NCI-H774 (cell line): ENCODE measurements at regions not wholly inside any gene's neighbourhood (a gene's known extent, or its start where the extent isn't known, plus 50 kb on each side); places are given as distances from the start of the nearest gene placed in this dataset.
"Not testable (repeated sequence)": the region's sequence is repeated elsewhere in the genome, so short reads cannot be mapped to it uniquely, and the experiment has no call there.

Experiments used
- DNase-seq: peaks from one replicate; lab custom pipeline; 2025; lab: John Stamatoyannopoulos, UW

- DNase-seq = no peak
Observed at GRCh38 chr4:1589098-1589497, 95.0 kb downstream of the FAM53A start.

DNA sequence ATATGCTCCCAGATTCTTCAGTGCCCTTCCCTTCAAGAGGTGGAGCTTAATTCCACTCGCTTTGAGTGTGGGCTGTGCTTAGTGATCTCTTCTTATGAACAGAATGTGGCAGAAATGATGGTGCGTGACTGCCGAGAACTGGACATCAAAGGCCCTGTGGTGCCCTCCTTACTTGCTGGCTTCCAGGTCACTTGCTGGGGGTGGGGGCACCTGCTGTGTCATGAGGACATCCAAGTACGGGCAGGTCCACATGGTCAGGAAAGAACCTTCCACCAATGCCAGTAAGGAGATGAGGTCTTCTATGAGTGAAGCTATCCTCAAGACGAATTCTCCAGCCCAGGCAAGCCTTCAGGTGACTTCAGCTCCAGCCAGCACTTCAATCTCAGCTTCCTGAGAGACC, 95.8 kb downstream of the FAM53A start:
- no peak for DNase-seq

- no peak for DNase-seq
Observed at GRCh38 chr4:1584498-1584897, 99.6 kb downstream of the FAM53A start.

DNA sequence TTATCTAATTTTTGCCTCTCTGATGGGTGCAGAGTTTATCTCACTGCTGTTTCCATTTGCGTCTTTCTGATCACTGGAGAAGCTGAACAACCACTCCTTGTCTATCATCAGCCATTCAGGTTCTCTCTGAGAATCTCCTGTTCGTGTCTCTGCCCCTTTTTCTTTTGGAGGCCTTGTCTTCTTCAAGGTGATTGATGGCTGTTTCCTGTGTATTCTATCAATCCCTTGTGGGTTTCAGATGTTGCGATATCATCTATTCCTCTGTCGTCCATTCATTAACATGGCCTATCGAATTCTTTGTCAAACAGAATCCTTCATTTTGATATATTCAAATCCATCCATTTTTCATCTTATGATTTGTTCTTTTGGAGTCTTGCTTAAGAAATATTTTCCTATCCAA, 100.3 kb downstream of the FAM53A start:
- DNase-seq = no peak

- DNase-seq = no peak
Observed at GRCh38 chr4:1583051-1583785, 100.9 kb downstream of the FAM53A start.

GRCh38 chr4:1582227-1582626, 101.9 kb downstream of the FAM53A start:
- no peak for DNase-seq

DNA sequence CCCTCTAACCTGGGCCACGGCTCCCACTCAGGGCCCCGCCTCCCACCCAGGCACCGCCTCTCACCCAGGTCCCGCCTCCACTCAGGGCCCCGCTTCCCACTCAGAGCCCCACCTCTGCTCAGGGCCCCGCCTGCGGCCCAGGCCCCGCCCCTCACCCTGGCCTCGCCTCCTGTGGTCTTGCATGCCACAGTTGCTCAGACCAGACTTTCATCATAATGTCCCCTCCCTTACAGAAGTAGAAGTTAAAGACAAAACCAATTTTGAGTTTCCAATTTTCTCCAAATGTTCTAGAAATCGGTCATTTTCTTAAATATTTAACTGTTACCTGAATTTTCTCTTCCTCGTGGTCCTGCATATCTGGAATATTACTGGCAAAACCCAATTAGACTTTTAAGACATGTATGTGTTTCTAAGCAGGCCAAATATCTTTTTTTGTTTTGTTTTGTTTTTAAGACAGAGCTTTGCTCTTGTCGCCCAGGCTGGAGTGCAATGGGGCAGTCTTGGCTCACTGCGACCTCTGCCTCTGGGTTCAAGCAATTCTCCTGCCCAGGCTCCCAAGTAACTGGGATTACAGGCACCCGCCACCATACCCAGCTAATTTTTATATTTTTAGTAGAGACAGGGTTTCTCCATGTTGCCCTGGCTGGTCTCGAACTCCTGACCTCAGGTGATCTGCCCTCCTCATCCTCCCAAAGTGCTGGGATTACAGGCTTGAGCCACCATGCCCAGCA, 102.8 kb downstream of the FAM53A start:
- peak; percentile 23 for DNase-seq

DNA sequence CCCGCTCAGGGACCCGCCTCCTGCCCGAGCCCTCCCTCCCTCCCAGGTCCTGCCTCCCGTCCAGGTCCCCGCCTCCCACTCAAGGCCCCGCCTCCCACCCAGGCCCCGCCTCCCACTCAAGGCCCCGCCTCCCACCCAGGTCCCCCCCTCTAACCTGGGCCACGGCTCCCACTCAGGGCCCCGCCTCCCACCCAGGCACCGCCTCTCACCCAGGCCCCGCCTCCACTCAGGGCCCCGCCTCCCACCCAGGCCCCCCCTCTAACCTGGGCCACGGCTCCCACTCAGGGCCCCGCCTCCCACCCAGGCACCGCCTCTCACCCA, 103.5 kb downstream of the FAM53A start:
- DNase-seq = not testable (repeated sequence)

- peak; percentile 54 for DNase-seq
Observed at GRCh38 chr4:1579901-1580691, 104.0 kb downstream of the FAM53A start.

- no peak for DNase-seq
Observed at GRCh38 chr4:1579001-1579900, 104.9 kb downstream of the FAM53A start.

DNA sequence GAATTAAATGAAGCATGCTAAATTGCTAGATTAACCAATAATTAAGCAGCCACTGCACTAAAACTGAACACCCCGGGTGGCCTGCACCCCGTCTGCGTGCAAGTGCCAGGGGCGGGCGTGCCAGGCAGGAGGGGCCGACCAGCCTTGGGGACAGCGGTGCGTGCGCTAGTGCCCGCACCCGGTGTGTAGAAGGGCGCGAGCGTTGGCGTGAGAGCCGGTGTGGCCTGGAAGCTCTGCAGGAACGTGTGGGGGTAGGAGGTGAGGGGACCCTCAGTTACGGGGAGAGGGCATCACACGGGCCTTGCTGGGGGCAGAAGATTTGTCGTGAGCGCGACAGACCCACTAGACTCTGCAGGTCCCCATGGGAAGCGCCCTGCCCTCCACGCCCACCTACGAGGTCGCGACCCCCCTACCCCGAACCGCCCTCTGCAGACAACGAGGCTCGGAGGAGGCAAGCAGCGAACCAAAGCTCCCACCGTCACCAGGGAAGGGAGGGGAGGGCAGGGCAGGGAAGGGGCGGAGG, 105.8 kb downstream of the FAM53A start:
- no peak for DNase-seq

- no peak for DNase-seq
Observed at GRCh38 chr4:1577822-1578217, 106.3 kb downstream of the FAM53A start.

GRCh38 chr4:1576961-1577821, 106.9 kb downstream of the FAM53A start:
- no peak for DNase-seq

- DNase-seq = no peak
Observed at GRCh38 chr4:1576304-1576960, 107.7 kb downstream of the FAM53A start.

GRCh38 chr4:1575418-1576303, 108.5 kb downstream of the FAM53A start:
- no peak for DNase-seq

GRCh38 chr4:1574601-1575417, 109.3 kb downstream of the FAM53A start:
- no peak for DNase-seq

DNA sequence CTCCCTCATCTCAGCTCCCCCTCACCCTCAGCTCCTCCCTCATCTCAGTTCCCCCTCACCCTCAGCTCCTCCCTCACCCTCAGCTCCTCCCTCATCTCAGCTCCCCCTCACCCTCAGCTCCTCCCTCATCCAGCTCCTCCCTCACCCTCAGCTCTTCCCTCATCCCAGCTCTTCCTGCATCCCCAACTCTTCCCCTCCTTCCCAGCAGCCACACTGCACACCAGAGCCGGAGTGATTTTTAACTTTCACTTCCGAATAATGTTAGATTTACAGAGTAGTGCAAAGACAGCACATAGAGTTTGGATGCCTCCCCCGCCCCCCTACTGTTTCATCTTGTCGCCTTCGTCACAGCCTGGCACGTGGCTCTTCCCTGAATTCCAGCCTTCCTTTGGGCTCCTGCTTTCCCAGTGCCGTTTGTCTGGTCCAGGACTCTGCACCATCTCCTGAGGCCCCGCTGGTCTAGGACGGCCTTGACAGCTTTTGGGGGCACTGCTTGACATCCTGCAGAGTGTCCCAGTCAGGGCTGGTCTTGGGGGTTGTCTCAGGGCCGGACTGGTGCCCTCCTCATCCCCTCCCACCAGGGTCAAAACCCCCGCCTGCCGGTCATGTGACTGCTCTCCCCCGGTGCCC, 110.2 kb downstream of the FAM53A start:
- DNase-seq = no peak
